Prostate gland (tissue), 2 donors: ENCODE measurements at regions not wholly inside any gene's neighbourhood (a gene's known extent, or its start where the extent isn't known, plus 50 kb on each side); places are given as distances from the start of the nearest gene placed in this dataset.
"Not testable (repeated sequence)": the region's sequence is repeated elsewhere in the genome, so short reads cannot be mapped to it uniquely, and the experiment has no call there.

Experiments
- POLR2A ChIP-seq: fragments of 450-650 bp; IDR thresholded peaks from one replicate; pipeline ENCODE4 v1.6.1; 2016; ENCODE audit warnings: antibody characterized with exemption, mild to moderate bottlenecking
- POLR2AphosphoS5 ChIP-seq: sonication (generic); formaldehyde crosslinking; IDR thresholded peaks from one replicate; pipeline ENCODE4 v1.6.1; 2017; ENCODE audit warnings: antibody characterized with exemption
- TF ChIP-seq, protein P1 (sequence below), 4 experiments: fragments of 200-600 bp in 2 of 4; fragments of 450-650 bp in 2 of 4; sonication (generic) in 2 of 4; IDR thresholded peaks; 1 replicate in 3 of 4; 2 replicates in 1 of 4; pipeline ENCODE4 v1.5.1; 2016 to 2019; ENCODE audit warnings: antibody characterized with exemption in 4 of 4, mild to moderate bottlenecking in 2 of 4, moderate library complexity in 2 of 4

DNA sequence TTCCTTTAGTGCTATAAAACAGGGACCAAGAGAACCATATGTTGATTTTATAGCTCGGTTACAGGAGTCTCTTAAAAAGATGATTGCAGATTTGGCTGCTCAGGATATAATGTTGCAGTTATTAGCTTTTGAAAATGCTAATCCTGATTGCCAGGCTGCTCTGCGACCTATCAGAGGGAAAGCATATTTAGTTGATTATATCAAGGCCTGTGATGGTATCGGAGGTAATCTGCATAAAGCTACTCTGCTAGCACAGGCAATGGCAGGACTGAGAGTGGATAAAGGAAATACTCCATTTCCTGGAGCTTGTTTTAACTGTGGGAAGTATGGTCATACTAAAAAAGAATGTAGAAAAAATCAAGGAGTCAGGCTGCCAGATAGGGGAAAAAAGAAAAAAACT lies 99.0 kb upstream of the CCNH start:
- TF ChIP-seq, protein P1, sequence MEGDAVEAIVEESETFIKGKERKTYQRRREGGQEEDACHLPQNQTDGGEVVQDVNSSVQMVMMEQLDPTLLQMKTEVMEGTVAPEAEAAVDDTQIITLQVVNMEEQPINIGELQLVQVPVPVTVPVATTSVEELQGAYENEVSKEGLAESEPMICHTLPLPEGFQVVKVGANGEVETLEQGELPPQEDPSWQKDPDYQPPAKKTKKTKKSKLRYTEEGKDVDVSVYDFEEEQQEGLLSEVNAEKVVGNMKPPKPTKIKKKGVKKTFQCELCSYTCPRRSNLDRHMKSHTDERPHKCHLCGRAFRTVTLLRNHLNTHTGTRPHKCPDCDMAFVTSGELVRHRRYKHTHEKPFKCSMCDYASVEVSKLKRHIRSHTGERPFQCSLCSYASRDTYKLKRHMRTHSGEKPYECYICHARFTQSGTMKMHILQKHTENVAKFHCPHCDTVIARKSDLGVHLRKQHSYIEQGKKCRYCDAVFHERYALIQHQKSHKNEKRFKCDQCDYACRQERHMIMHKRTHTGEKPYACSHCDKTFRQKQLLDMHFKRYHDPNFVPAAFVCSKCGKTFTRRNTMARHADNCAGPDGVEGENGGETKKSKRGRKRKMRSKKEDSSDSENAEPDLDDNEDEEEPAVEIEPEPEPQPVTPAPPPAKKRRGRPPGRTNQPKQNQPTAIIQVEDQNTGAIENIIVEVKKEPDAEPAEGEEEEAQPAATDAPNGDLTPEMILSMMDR (IDR thresholded peaks at IDR 0.05): not testable (repeated sequence)
- not testable (repeated sequence) for TF ChIP-seq POLR2A, POLR2AphosphoS5
